OCI-LY1 (cell line): ENCODE measurements at regions not wholly inside any gene's neighbourhood (a gene's known extent, or its start where the extent isn't known, plus 50 kb on each side); places are given as distances from the start of the nearest gene placed in this dataset.

Source experiments
- EZH2 ChIP-seq: fragments of 200-600 bp; sonication (generic), shearing (Covaris generic); IDR thresholded peaks from 2 replicates; pipeline ENCODE4 v1.8.0; 2017; ENCODE audit warnings: borderline replicate concordance, mixed run types, mild to moderate bottlenecking, antibody characterized with exemption, low read length, moderate library complexity, mixed read lengths
- TF ChIP-seq, protein P1 (sequence below): fragments of 200-600 bp; sonication (generic), shearing (Covaris generic); IDR thresholded peaks from 2 replicates; pipeline ENCODE4 v1.5.1; 2017; ENCODE audit warnings: mild to moderate bottlenecking, antibody characterized with exemption, low read length, moderate library complexity, mixed read lengths

DNA sequence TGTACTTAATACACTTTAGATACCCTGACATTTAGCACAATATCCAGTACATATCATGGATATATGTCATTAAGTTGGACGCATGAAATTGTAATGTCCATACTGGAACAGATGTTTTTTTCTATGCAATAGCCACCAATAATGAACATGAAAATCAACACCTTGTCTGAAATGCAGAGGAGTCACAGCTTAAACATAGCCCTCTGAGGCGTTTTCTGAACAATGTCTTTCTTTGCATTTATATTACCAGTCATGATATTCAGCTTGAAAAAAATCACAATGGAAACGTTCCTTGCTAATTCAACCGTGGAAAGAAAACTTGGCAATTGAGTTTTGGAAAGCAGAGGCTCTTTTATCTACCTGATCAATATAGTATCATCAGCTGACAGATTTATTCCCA is 86.7 kb upstream of the COL11A1 start:
- TF ChIP-seq, protein P1, sequence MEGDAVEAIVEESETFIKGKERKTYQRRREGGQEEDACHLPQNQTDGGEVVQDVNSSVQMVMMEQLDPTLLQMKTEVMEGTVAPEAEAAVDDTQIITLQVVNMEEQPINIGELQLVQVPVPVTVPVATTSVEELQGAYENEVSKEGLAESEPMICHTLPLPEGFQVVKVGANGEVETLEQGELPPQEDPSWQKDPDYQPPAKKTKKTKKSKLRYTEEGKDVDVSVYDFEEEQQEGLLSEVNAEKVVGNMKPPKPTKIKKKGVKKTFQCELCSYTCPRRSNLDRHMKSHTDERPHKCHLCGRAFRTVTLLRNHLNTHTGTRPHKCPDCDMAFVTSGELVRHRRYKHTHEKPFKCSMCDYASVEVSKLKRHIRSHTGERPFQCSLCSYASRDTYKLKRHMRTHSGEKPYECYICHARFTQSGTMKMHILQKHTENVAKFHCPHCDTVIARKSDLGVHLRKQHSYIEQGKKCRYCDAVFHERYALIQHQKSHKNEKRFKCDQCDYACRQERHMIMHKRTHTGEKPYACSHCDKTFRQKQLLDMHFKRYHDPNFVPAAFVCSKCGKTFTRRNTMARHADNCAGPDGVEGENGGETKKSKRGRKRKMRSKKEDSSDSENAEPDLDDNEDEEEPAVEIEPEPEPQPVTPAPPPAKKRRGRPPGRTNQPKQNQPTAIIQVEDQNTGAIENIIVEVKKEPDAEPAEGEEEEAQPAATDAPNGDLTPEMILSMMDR = no peak
- TF ChIP-seq EZH2 = no peak
